RPMI8226 (cell line): ENCODE measurements at regions not wholly inside any gene's neighbourhood (a gene's known extent, or its start where the extent isn't known, plus 50 kb on each side); places are given as distances from the start of the nearest gene placed in this dataset.
"Not testable (repeated sequence)": the region's sequence is repeated elsewhere in the genome, so short reads cannot be mapped to it uniquely, and the experiment has no call there.

ENCODE experiments used
- DNase-seq: peaks from one replicate; pipeline ENCODE4 v3.0.0-alpha.2; 2015

- no peak for DNase-seq
These were observed 126.4 kb downstream of the CCER1 start for GRCh38 chr12:90828621-90829020.

GRCh38 chr12:90827567-90827966 lies 127.4 kb downstream of the CCER1 start:
- DNase-seq: no peak

- DNase-seq: no peak
These were observed 128.9 kb downstream of the CCER1 start for GRCh38 chr12:90826036-90826435.

GRCh38 chr12:90823859-90824258 lies 131.1 kb downstream of the CCER1 start:
- DNase-seq: no peak

GRCh38 chr12:90819709-90820108 lies 135.3 kb downstream of the CCER1 start:
- no peak for DNase-seq

- no peak for DNase-seq
These were observed 138.5 kb downstream of the CCER1 start for GRCh38 chr12:90816353-90817089.

GRCh38 chr12:90809940-90810339 lies 145.0 kb downstream of the CCER1 start:
- no peak for DNase-seq

GRCh38 chr12:90808568-90808967 lies 146.4 kb downstream of the CCER1 start:
- DNase-seq: no peak

- DNase-seq: no peak
These were observed 152.2 kb downstream of the CCER1 start for GRCh38 chr12:90802727-90803126.

- no peak for DNase-seq
These were observed 153.2 kb downstream of the CCER1 start for GRCh38 chr12:90801776-90802175.

- DNase-seq: no peak
These were observed 160.8 kb downstream of the CCER1 start for GRCh38 chr12:90794212-90794611.

- not testable (repeated sequence) for DNase-seq
These were observed 162.3 kb downstream of the CCER1 start for GRCh38 chr12:90792718-90793117.

GRCh38 chr12:90791445-90791844 lies 163.5 kb downstream of the CCER1 start:
- DNase-seq: no peak

- no peak for DNase-seq
These were observed 164.2 kb downstream of the CCER1 start for GRCh38 chr12:90790747-90791146.

- DNase-seq: no peak
These were observed 181.5 kb downstream of the CCER1 start for GRCh38 chr12:90773491-90773890.

- DNase-seq: no peak
These were observed 184.1 kb downstream of the CCER1 start for GRCh38 chr12:90770861-90771260.

GRCh38 chr12:90757957-90758356 lies 197.0 kb downstream of the CCER1 start:
- DNase-seq: no peak

- no peak for DNase-seq
These were observed 209.8 kb downstream of the CCER1 start for GRCh38 chr12:90745211-90745610.

- no peak for DNase-seq
These were observed 213.4 kb downstream of the CCER1 start for GRCh38 chr12:90741611-90742010.

GRCh38 chr12:90729736-90730135 lies 225.2 kb downstream of the CCER1 start:
- no peak for DNase-seq

- no peak for DNase-seq
These were observed 242.3 kb downstream of the CCER1 start for GRCh38 chr12:90712671-90713070.

- no peak for DNase-seq
These were observed 244.3 kb downstream of the CCER1 start for GRCh38 chr12:90710711-90711110.

GRCh38 chr12:90706036-90706435 lies 248.9 kb downstream of the CCER1 start:
- no peak for DNase-seq

GRCh38 chr12:90695415-90695814 lies 259.6 kb downstream of the CCER1 start:
- no peak for DNase-seq

- no peak for DNase-seq
These were observed 264.9 kb downstream of the CCER1 start for GRCh38 chr12:90690120-90690519.
